OCI-LY7 (cell line): ENCODE measurements at regions not wholly inside any gene's neighbourhood (a gene's known extent, or its start where the extent isn't known, plus 50 kb on each side); places are given as distances from the start of the nearest gene placed in this dataset.

Experiments used
- EZH2phosphoT487 ChIP-seq: fragments of 200-600 bp; sonication (generic); IDR thresholded peaks from 2 replicates; pipeline ENCODE4 v1.6.1; 2018; ENCODE audit warnings: low read depth, borderline replicate concordance, mild to moderate bottlenecking, mixed run types, antibody characterized with exemption, low read length, moderate library complexity, mixed read lengths
- TF ChIP-seq, protein P1 (sequence below): fragments of 200-600 bp; sonication (generic); conservative IDR thresholded peaks from 2 replicates; pipeline ENCODE4 v1.5.1; 2014; ENCODE audit warnings: mild to moderate bottlenecking, antibody characterized with exemption, low read length, moderate library complexity, mixed read lengths

DNA sequence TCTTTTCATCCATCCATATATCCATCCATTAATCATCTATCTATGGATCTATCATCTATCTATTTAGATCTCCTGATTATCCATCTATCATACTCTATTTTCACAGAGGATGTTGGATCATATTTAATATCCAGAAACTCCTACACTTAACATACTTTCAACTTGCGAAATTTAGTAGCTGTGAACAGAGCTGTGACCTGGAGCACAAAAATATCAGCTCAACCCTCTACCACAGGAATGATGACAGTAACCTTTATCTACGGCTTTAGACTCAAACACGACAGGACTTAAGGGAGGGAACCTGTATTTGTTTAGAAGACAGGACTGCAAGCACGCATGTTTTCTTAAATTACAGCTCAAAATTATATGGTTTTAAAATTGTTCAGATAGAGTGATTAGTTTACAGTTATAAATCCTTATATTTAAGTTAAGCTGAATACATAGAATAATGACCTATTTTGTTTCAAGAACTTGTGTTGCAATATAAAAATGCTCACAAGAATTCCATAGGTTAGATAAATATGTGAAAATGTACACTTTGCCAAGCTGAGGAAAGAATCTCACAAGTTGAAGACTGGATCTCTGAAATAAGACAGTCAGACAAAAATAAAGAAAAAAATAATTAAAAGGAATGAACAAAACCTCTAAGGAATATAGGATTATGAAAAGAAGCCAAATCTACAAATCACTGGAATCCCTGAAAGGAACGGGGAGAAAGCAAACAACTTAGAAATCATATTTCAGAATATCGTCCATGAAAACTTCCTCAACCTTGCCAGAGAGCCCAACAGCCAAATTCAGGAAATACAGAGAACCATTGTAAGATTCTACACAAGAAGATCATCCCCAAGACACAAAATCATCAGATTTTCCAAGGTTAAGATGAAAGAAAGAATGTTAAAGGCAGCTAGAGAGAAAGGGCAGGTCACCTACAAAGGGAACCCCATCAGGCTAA is 142.0 kb downstream of the COL6A3 start:
- TF ChIP-seq, protein P1, sequence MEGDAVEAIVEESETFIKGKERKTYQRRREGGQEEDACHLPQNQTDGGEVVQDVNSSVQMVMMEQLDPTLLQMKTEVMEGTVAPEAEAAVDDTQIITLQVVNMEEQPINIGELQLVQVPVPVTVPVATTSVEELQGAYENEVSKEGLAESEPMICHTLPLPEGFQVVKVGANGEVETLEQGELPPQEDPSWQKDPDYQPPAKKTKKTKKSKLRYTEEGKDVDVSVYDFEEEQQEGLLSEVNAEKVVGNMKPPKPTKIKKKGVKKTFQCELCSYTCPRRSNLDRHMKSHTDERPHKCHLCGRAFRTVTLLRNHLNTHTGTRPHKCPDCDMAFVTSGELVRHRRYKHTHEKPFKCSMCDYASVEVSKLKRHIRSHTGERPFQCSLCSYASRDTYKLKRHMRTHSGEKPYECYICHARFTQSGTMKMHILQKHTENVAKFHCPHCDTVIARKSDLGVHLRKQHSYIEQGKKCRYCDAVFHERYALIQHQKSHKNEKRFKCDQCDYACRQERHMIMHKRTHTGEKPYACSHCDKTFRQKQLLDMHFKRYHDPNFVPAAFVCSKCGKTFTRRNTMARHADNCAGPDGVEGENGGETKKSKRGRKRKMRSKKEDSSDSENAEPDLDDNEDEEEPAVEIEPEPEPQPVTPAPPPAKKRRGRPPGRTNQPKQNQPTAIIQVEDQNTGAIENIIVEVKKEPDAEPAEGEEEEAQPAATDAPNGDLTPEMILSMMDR, result no peak
- no peak for TF ChIP-seq EZH2phosphoT487
